Midbrain (tissue), 1 donor: ENCODE measurements at regions not wholly inside any gene's neighbourhood (a gene's known extent, or its start where the extent isn't known, plus 50 kb on each side); places are given as distances from the start of the nearest gene placed in this dataset.
"Not testable (repeated sequence)": the region's sequence is repeated elsewhere in the genome, so short reads cannot be mapped to it uniquely, and the experiment has no call there.

ENCODE experiments used
- DNase-seq: peaks from one replicate; lab custom pipeline; 2025; lab: John Stamatoyannopoulos, UW

GRCh38 chr1:195754874-195755273, 853.4 kb downstream of the KCNT2 start:
- DNase-seq: no peak

DNA sequence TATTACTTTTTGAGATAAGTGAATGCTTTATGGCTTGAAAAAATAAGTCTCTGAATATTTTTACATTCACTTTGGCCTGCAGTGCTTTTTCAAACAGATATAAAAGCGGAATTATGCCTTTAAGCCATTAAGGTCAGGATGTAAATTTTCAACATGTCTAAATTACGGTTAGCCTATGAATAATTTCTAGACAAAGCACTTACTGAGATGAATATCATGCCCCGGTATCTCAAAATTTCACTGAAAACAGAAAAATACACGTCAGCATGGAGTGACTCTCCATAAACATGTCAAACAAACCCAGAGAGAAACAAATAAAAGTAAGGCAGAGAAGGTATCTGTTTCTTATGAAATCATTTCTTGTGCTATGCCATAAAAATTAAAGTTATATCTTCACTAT, 853.9 kb downstream of the KCNT2 start:
- DNase-seq: no peak

- no peak for DNase-seq
These were observed 859.3 kb downstream of the KCNT2 start for GRCh38 chr1:195748969-195749368.

DNA sequence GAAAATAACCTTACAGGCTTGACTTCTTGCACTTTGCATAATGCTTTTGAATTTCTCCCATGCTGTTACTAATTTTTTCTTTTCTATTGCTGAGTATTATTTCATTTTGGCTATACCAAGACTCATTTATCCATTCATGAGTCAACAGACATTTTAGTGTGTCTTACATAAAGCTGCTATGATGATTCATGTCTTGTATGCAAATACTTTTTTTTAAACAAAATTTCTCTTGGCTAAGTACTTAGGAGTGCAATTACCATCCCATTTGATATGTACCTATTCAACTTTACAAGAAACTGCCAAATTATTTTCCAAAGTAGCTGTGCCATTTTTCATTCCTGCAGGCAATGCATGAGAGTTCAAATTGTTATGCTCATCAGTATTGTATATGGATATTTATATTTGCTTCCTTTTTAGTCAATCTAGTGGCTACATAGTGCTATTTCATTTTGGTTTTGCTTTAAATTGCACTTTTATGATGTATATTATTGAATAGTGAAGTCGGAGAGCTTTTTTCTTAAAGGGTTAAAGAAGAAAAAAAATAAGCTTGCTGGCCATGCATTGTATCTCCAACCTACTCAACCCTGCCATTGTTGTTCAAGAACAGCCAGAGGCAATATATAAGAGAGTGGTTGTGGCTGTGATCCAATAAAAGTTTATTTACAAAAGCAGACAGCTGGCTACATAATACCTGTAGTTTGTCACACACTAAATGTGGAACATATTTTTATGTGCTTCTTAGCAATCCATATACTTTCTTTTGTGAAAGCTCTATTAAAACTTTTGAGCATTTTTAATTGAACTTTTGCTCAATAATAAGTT, 862.8 kb downstream of the KCNT2 start:
- no peak for DNase-seq

GRCh38 chr1:195744256-195744655, 864.0 kb downstream of the KCNT2 start:
- DNase-seq: no peak

- no peak for DNase-seq
These were observed 867.4 kb downstream of the KCNT2 start for GRCh38 chr1:195740862-195741261.

DNA sequence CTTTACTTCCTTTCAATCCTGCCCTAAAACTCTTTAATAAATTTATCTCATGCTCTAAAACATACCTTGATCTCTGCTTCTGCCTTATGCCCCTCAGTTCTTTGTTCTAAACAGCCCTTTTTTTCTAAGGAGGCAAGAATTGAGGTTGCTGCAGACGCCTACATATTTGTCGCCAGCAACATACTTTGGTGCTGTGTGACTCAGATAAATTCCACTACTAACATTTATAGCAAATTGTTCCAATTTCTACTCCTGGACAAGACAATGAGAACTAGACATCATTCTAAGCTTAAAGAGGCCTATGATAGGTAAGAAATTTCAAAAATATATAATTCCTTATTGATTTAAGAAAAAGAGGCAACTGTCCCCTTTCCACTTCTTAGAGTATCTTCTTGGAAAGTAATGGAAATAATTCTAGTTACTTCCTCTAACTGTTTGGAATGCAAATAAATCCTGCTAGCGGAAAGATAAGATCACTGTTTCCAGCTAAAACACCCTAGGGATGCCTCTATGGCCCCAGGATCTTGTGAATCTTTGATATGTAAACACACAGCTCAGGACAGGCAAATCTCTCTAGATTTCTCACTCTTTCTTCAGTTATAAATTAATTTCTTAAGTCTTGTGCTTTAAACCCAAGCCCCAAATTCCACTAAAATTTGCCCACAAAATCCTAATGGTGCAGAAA, 869.1 kb downstream of the KCNT2 start:
- no peak for DNase-seq

GRCh38 chr1:195735140-195735539, 873.1 kb downstream of the KCNT2 start:
- DNase-seq: no peak

- no peak for DNase-seq
These were observed 874.4 kb downstream of the KCNT2 start for GRCh38 chr1:195733826-195734225.

DNA sequence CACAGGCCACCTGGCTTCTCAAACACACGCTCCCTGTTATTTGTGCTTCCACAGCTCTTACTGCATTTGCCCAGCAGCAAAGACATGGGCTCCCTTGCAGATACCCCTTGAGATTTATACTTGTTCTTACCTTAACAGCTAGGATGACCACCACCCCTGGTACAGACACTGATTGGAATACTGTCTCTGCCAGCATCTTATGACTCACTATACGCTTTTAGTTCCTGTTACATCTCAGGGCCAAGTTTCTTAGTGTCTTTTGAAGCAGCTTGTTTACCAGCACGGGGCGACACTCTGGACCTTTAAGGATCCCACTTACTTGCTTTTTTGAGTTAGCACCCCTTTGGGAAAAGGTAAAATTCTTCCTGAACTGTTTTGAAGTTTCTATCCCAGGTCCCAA, 874.8 kb downstream of the KCNT2 start:
- no peak for DNase-seq

GRCh38 chr1:195731385-195731784, 876.9 kb downstream of the KCNT2 start:
- DNase-seq: no peak

DNA sequence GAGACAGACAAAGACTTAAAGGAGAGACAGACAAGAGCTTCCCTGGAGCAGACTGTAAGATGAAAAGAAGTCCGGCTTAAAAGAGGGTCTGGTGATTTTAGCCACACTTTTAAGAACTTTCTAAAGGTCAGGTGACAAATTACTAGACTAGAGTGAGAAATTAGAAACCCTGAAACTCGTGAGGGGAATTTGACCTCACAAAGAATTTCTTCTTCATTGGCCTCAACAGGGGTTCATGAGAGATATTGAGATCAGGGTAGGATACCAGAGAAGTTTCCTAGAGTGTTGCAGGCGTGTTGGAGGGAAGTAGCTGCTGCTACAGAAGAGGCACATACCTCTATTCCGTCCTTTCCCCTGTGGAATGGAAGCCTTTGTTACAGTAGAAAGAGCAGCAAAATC, 884.4 kb downstream of the KCNT2 start:
- no peak for DNase-seq

GRCh38 chr1:195722852-195723795, 885.1 kb downstream of the KCNT2 start:
- DNase-seq: not testable (repeated sequence)

GRCh38 chr1:195722146-195722545, 886.1 kb downstream of the KCNT2 start:
- DNase-seq: not testable (repeated sequence)

DNA sequence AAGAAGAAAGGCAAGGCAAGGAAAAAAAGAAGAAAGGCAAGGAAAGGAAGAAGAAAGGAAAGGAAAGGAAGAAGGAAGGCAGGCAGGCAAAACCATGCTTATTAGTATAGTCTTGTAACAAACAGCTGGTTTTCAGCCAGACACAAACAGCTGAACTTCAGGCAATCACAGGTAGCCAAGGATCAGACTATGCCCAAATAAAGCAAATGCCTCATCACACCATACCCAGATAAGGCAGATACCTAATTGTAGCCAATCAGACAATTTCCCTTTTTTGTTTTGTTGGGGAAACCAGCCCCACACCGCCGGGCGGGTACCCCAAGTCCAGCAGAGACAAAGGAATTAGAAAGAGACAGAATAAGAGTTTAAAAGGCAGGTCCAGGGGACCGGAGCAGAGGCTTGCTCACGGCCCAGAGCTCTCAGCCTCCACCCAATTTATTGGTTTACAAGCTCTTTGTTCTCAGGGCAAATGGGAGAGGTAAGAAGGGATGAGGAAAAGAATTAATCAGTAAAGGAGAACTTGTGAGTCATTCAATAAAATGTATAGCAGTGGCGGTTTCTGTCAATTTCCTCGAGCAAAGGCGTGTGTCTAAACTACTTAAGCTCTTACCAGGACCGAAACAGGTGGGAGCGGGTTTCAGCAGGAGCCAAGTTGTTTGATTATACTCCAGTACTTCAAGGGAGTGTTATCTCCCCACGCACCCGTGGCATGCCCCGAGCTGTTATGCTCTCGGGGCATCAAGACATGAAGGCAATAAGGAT, 886.8 kb downstream of the KCNT2 start:
- DNase-seq: no peak

- no peak for DNase-seq
These were observed 890.6 kb downstream of the KCNT2 start for GRCh38 chr1:195717651-195718050.

GRCh38 chr1:195715652-195716051, 892.6 kb downstream of the KCNT2 start:
- DNase-seq: no peak

DNA sequence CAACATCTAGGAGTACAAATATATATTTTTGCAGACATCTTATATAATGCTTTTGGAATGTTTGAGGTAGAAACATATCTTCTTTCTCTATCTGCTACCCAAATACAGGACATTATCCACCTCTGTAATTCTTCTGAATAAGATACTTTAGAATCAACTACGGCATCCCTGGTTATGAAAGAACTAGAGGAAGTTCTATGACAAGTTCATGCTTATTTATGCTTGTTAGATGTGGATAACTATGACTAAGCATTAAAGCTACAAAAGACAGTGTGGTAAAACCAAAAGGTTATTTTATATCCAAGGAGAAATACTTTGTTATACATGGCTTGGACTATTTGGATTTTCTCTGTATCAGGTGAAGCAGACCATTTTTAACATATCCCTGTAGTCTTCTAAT, 894.0 kb downstream of the KCNT2 start:
- no peak for DNase-seq

DNA sequence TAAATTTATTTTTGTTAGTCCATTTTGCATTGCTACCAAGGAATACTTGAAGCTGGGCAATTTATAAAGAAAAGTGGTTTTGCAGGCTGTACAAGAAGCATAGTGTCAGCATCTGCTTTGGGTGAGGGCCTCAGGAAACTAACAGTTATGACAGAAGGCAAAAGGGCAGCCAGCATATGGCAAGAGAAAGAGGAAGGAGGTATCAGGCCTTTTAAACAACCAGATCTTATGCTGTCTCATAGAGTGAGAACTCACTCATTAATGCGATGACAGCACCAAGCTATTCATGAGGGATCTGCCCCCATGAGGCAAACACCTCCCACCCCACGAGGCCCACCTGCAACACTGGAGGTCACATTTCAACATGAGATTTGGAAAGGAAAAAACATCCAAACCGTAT, 898.4 kb downstream of the KCNT2 start:
- no peak for DNase-seq

DNA sequence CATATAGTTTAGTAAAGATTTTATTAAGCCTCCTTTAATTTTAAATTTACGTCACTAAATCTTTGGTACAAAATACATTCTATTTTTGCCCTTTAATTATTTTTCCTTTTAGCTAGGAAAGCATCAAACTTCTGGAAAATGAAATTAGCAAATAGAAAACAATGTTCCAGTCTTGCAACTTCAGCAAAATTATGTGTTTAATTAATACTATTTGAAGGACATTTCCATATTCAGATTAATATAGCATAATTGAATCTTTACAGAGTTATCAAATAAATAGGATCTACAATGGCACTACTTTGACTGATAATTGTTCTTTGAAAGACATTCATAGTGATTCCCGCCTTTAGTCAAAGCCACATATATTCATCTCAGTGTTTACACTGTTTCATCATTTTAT, 904.2 kb downstream of the KCNT2 start:
- DNase-seq: no peak

GRCh38 chr1:195701149-195701548, 907.1 kb downstream of the KCNT2 start:
- no peak for DNase-seq

GRCh38 chr1:195697130-195697529, 911.1 kb downstream of the KCNT2 start:
- DNase-seq: no peak
